ENCODE measurements at regions not wholly inside any gene's neighbourhood (a gene's known extent, or its start where the extent isn't known, plus 50 kb on each side); places are given as distances from the start of the nearest gene placed in this dataset.

DNA sequence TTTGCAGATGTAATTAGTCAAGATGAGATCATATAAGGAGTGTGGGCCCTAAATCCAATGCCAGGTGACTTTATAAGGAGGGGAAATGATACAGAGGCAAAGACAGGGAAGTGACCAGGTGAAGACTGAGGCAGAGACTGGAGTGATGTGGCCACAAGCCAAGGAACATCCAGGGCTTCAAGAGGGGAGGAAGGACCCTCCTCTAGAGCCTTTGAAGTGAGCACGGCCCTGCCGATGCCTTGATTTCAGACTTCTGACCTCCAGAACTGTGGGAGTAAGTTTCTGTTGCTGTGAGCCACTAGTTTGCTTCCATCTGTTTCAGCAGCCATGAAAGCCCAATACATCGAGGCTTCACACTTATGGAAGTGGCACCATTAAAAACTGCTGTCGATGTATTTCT is 78.7 kb downstream of the SHANK2 start:
- no peak for TF ChIP-seq CTCF (IDR thresholded peaks at IDR 0.05; ENCODE audit: low read depth, low read length)
- TF ChIP-seq POLR2A (IDR thresholded peaks at IDR 0.05; ENCODE audit: extremely low read depth, insufficient read length) = no peak
- TF ChIP-seq MYC (IDR thresholded peaks at IDR 0.05; ENCODE audit: low read depth, low read length) = no peak

Measured in NB4 (cell line).